Right lobe of liver (tissue), 4 donors: ENCODE measurements at regions not wholly inside any gene's neighbourhood (a gene's known extent, or its start where the extent isn't known, plus 50 kb on each side); places are given as distances from the start of the nearest gene placed in this dataset.

ENCODE experiments used
- CTCF ChIP-seq, 4 donors: fragments of 200-600 bp in 3 of 4; fragments of 450-650 bp in 1 of 4; IDR thresholded peaks; one replicate each; pipeline versions ENCODE4 v1.5.1 to v1.8.0; 2016 to 2022; ENCODE audit warnings: antibody characterized with exemption in 4 of 4, mild to moderate bottlenecking in 2 of 4
- POLR2A ChIP-seq: fragments of 450-650 bp; IDR thresholded peaks from one replicate; pipeline ENCODE4 v1.6.1; 2017; ENCODE audit warnings: antibody characterized with exemption, mild to moderate bottlenecking
- donor health status: DM: no; HTN: no; CAD: no.
- donor health status: DM: no; HTN: no; CAD: no.
- donor health status: DM: no; HTN: yes; CAD: no.

- no peak for TF ChIP-seq CTCF (IDR thresholded peaks at IDR 0.05)
- TF ChIP-seq POLR2A: no peak
Measured at GRCh38 chr4:125112536-125112935, 202.2 kb upstream of the FAT4 start.
